A673 (cell line): ENCODE measurements at regions not wholly inside any gene's neighbourhood (a gene's known extent, or its start where the extent isn't known, plus 50 kb on each side); places are given as distances from the start of the nearest gene placed in this dataset.

ENCODE experiments used
- EZH2 ChIP-seq: fragments of 200-600 bp; sonication (generic); IDR thresholded peaks from 2 replicates; pipeline ENCODE4 v1.6.1; 2017; ENCODE audit warnings: borderline replicate concordance, low read depth, mild to moderate bottlenecking, mixed read lengths, antibody characterized with exemption, low read length; ENCODE audit not compliant: poor library complexity, severe bottlenecking
- TF ChIP-seq, protein P1 (sequence below): fragments of 300-800, 200-600 bp; sonication (generic); conservative IDR thresholded peaks from 2 replicates; pipeline ENCODE4 v1.5.1; 2017; ENCODE audit warnings: low read depth, mild to moderate bottlenecking, antibody characterized with exemption, low read length, moderate library complexity, mixed read lengths

DNA sequence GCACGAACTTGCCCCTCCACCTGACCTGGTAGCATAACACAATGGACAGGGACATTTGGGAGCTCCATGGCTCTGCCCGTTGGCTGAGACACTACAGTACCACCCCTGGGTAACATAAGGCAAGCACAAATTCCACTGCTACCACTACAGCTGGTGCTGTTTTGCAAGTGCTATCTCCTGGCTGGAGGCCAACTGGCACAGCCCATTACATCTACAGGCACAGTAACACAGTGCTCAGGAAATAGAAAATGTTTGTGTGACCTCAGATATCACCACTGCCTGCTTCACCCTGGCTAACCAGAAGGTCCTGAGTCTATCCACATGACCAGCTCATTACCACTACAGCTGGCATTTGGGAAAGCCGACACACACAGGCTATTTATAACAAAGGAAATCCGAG lies 631.1 kb upstream of the MBL2 start:
- TF ChIP-seq, protein P1, sequence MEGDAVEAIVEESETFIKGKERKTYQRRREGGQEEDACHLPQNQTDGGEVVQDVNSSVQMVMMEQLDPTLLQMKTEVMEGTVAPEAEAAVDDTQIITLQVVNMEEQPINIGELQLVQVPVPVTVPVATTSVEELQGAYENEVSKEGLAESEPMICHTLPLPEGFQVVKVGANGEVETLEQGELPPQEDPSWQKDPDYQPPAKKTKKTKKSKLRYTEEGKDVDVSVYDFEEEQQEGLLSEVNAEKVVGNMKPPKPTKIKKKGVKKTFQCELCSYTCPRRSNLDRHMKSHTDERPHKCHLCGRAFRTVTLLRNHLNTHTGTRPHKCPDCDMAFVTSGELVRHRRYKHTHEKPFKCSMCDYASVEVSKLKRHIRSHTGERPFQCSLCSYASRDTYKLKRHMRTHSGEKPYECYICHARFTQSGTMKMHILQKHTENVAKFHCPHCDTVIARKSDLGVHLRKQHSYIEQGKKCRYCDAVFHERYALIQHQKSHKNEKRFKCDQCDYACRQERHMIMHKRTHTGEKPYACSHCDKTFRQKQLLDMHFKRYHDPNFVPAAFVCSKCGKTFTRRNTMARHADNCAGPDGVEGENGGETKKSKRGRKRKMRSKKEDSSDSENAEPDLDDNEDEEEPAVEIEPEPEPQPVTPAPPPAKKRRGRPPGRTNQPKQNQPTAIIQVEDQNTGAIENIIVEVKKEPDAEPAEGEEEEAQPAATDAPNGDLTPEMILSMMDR = no peak
- no peak for TF ChIP-seq EZH2
